ENCODE measurements at regions not wholly inside any gene's neighbourhood (a gene's known extent, or its start where the extent isn't known, plus 50 kb on each side); places are given as distances from the start of the nearest gene placed in this dataset.

GRCh38 chr4:157882901-157883300, 289.9 kb downstream of the GASK1B start:
- TF ChIP-seq CTCF (conservative IDR thresholded peaks at IDR 0.05; ENCODE audit: low read length): no peak
- no peak for TF ChIP-seq EZH2phosphoT487 (IDR thresholded peaks at IDR 0.05; ENCODE audit: borderline replicate concordance)

All from Loucy (cell line).